ENCODE measurements at regions not wholly inside any gene's neighbourhood (a gene's known extent, or its start where the extent isn't known, plus 50 kb on each side); places are given as distances from the start of the nearest gene placed in this dataset.

DNA sequence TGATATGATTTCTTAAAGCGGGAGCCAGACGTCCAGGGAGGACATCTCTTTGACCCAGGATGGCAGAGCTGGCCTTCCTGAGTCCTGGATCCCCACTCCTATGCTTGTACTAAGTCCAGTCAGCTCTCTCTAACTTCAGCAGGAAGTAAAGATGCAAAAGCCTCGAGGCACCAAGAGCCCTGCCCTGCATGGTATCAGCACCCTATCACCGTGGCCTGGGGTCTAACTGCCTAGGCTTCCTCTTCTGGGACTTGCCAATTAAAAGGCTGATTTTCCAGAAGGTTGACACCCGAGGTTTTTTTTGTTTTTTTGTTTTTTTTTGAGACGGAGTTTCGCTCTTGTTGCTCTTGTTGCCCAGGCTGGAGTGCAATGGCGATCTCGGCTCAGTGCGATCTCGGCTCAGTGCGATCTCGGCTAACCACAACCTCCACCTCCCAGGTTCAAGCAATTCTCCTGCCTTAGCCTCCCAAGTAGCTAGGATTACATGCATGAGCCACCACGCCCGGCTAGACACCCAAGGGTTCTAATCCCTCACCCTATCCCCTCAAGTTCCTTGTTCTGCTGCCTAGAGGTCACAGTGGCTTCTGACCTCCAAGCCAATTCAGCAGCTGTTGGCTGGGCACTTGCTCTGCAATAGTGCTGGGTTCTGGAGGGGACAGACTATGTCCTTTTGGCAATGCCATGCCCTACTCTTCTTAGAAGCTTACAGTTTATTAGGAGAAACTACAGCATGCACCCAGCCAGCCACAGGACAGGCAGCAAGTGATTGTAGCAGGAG is 50.6 kb upstream of the FTH1 start:
- no peak for TF ChIP-seq EZH2 (IDR thresholded peaks at IDR 0.05; ENCODE audit: borderline replicate concordance, low read length)
- TF ChIP-seq CTCF (conservative IDR thresholded peaks at IDR 0.05 in 1 of 2, IDR thresholded peaks at IDR 0.05 in 1 of 2; ENCODE audit: extremely low read depth in 1 of 2, insufficient read depth in 1 of 2, low read depth in 1 of 2, low read length in 2 of 2), result no peak
